Left hindlimb (tissue), 1 donor: ENCODE measurements at regions not wholly inside any gene's neighbourhood (a gene's known extent, or its start where the extent isn't known, plus 50 kb on each side); places are given as distances from the start of the nearest gene placed in this dataset.

Experiments
- DNase-seq: peaks from one replicate; pipeline ENCODE4 v3.0.0-alpha.2; 2018

GRCh38 chr1:58430421-58431275 is 115.9 kb downstream of the OMA1 start:
- DNase-seq, result no peak

DNA sequence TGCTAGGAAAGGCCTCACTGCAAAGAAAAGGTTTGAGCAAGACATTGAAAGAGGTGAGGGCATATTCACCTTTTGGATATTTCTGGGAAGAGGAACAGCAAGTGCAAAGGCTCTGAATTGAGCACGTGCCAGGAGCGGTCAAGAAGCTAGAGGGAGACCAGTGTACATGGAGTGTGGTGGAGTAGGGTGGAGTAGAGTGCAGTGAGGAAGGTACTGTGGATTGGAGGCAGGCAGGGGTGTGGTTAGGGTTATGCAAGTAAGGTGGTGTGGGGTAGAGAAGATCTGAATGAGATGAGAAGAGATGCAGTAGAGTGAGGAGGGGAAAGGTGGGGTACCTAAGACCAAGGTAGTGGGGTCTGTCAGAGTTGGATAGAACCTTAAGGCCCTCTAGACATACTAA is 119.6 kb downstream of the OMA1 start:
- no peak for DNase-seq

- no peak for DNase-seq
These were observed 124.1 kb downstream of the OMA1 start for GRCh38 chr1:58422436-58422835.

DNA sequence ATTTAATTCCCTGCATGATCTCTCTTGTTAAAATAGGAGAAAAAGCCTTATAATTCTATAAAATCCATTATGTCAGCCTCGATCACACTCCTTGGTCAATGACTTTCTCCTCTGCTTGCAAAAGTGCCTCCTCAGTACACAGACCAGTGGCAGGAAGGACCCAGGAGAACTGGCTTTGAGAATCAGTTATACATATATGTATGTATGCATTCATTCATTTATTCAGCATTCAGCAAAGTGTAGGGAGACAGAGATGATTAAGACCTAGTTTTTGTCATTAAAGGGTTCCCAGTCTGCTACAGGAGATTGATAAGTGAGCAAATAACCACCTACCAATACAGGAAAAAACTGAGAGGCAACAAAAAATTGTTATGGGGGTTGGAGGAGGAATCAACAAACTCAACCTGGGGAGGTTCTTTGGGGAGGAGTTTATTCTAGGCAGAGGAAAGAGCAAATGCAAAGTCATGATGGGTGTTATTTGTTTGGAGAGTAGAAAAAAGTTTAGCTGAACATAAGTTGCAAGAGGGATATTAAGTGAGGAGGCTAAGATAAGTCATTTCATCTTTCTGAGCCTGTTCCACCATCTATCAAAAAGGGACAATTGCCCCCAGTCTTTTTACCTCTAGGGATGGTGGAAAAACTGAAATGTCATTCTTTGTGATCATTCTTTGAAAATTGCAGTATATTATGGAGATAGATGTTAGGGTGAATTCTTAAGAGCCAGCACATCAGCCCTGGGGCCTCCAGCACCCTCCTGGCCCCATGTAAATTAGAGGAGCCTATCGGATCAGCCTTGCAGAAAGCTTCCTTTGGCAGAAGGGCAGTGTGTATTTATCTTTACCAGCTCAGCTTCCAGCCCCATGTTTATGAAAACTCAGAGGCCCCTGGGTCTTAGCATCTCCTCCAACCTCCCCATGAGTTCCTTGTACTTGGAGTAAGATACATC is 128.0 kb downstream of the OMA1 start:
- DNase-seq, result no peak

DNA sequence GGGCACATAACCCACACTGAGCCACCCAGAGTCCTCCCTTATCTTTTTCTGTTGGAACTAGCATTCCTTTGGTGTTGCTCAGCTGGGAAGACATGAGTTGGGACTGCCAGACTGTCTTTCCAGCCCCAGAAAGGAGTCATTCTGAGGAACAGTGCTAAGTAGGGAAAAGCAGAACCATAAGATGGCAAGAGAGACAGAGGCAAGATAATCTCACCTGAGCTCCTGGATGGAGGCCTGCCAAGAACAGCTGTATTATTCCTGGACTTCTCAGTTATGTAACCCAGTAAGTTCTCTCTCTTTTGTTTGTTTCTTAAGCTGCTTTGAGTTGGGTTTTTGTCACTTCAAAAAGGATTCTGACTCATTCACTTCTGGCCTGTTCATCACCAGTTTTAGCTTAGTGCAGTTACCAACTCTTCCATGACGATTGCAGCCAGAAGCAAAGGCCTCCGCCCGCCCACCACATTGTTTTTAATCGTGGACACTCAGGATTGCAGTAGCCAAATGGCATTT is 134.4 kb downstream of the OMA1 start:
- no peak for DNase-seq

GRCh38 chr1:58409890-58410289 is 136.6 kb downstream of the OMA1 start:
- DNase-seq, result peak; percentile 55

- no peak for DNase-seq
These were observed 137.2 kb downstream of the OMA1 start for GRCh38 chr1:58409336-58409735.

DNA sequence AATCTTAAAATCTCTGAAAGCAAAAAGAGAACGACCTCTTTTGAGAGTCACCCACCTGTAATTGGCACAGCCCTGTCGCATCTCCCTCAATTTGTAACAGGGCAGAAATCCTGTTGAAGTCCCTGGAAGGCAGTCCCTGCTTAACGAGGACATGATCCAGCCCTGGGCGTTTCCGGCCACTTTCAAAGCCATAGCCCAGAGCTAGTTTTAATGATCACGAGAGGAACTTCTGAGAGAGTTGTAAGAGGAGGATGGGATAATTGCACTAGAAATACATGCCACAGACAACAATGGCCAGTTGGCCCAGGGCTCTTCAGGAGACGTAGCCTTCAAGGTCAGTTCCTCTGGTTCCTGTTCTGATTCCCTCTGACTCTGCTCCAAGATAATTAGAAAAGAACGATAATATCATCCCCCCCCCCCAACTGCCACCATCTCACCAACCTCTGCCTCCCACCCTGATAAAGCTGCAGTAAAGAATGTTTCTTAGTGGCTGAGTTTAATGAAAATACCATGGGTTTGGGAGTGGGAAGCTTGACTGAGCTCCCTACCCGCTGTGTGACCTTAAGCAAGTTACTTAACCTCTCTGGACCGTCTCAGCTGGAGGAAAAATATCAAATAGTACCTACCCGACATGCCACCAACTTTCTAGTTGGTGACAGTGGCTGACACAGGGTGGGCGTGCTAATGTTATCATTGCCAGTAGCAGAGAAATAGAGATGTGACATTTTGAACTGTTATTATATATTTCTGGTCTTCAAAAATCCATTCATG is 140.0 kb downstream of the OMA1 start:
- no peak for DNase-seq

DNA sequence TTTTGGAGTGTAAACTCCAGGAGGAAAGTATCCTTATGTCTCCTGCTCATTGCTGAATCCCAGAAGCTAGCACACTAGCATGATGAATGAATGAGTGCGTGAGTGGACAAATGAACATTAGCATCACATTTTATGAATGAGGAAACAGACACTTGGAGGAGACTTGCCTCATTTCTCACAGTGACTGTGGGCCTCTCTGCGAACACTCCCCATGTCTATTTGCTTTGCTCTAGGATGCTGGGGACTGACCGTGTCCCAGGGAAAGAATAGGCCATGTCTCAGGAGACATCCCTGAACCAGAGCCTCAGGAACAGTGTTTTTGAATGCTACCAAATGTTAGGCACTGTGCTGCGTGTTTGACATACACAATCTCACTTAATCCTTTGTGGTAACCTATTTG is 140.9 kb downstream of the OMA1 start:
- DNase-seq, result no peak

DNA sequence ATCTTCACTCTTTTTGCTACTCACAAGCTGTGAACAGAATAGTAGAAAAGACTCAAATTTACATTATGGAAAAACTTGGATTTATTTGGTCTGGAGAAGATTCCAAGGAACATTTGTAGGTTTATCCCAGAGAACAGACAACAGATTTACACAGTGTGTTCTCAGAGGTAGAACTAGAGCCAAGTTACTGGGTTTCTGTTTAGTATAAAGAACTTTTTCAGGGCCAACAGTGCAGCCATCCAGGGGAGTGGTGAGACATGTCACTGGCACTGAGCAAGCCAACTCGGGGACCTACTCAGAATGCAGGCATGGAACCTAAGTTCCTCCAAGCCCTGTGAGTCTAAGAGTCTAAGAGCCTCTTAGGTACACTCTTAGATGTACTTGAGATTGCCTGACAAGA is 142.6 kb downstream of the OMA1 start:
- no peak for DNase-seq

DNA sequence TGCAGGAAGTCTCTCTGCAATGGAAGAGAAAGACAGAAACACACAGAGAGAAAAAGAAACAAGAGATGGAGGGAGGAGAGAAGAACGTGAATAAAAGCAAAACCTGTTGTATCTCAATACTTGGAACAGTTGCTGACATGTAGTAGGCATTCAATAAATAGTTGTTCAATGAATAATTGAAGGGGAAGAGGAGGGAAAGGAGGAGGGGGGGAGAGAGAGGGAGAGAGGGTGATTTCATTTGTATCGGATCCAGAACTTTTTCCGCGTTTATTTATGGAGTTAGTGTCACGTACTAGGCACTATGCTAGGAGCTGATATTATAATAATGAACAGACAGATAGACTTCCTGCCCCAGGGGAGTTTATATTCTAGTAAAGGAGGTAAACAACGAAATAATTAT is 144.1 kb downstream of the OMA1 start:
- DNase-seq, result no peak

GRCh38 chr1:58401991-58402390 is 144.5 kb downstream of the OMA1 start:
- no peak for DNase-seq

DNA sequence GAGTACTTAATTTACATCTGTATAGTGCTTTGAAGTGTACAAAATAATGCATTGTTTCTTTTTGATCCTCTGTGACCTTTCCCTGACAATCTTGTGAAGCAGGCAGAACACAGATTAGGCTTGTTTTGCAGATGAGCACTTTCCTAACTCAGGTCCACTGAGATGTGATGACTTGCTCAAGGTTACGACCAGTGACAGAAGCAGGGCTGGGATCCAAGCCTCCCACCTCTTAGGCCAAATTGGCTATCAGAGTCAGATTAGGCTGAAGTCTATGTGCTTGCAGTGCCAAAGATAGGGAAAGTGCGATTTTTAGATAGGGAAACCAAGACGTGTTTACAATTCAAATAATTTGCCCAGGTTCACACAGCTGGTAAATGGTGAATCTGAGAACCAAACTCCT is 147.3 kb downstream of the OMA1 start:
- no peak for DNase-seq

- DNase-seq, result no peak
These were observed 147.8 kb downstream of the OMA1 start for GRCh38 chr1:58398714-58399113.

- no peak for DNase-seq
These were observed 149.2 kb downstream of the OMA1 start for GRCh38 chr1:58397187-58397820.

- DNase-seq, result no peak
These were observed 150.4 kb downstream of the OMA1 start for GRCh38 chr1:58396150-58396549.

- no peak for DNase-seq
These were observed 151.2 kb downstream of the OMA1 start for GRCh38 chr1:58395355-58395754.

GRCh38 chr1:58392083-58392482 is 154.4 kb downstream of the OMA1 start:
- DNase-seq, result no peak

- no peak for DNase-seq
These were observed 155.0 kb downstream of the OMA1 start for GRCh38 chr1:58391514-58391913.

GRCh38 chr1:58391056-58391455 is 155.5 kb downstream of the OMA1 start:
- no peak for DNase-seq

DNA sequence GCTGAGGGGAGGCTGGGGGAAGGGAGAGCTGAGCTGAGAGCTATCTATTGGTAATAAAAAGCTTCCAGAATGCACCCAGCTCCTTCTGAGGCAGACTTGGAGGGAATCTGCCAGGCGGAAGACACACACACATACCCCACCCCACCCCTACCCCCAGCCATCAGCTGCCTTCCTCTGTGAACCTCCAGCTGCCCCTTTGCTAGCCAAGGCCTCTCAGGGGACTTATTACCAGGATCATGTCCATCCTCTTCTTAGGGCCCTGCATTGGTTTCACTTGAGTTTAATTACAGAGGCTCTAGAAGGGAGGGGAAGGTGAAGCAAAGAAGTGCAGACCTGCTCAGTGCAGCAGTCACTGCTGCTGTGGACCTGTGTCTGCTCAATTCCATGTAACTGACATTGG is 156.4 kb downstream of the OMA1 start:
- no peak for DNase-seq

DNA sequence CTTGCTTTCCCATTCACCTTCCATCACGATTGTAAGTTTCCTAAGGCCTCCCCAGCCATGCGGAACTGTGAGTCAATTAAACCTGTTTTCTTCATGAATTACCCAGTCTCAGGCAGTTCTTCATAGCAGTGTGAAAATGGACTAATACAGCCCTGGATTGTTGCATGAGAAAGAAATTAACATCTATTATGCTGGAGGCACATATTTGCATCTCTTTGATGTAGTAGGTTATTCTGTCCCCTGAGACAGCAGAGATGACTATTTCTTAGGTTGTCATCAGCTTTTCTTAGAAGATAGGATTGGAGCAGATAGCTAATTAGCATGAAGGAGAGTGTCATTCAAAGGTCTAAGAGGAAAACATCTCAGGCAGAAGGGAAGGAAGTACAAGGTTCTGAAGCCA is 166.2 kb downstream of the OMA1 start:
- DNase-seq, result no peak
